Liver (tissue), 3 donors: ENCODE measurements at regions not wholly inside any gene's neighbourhood (a gene's known extent, or its start where the extent isn't known, plus 50 kb on each side); places are given as distances from the start of the nearest gene placed in this dataset.

Experiments
- HNF4G ChIP-seq: IDR thresholded peaks from 2 replicates; pipeline ENCODE4 v1.6.1; 2016; ENCODE audit warnings: antibody characterized with exemption
- JUND ChIP-seq, 2 donors: IDR thresholded peaks; 2 replicates each; pipeline ENCODE4 v1.6.1; 2016; ENCODE audit warnings: antibody characterized with exemption in 2 of 2
- MAX ChIP-seq: IDR thresholded peaks from 2 replicates; pipeline ENCODE4 v1.6.1; 2016; ENCODE audit warnings: antibody characterized with exemption
- RAD21 ChIP-seq, 2 donors: IDR thresholded peaks; 2 replicates each; pipeline ENCODE4 v1.6.1; 2016; ENCODE audit warnings: antibody characterized with exemption in 2 of 2, mild to moderate bottlenecking in 2 of 2
- SP1 ChIP-seq: IDR thresholded peaks from 2 replicates; pipeline ENCODE4 v1.6.1; 2018; ENCODE audit warnings: antibody characterized with exemption, mild to moderate bottlenecking
- TAF1 ChIP-seq: conservative IDR thresholded peaks from 2 replicates; pipeline ENCODE4 v1.6.1; 2016; ENCODE audit warnings: antibody characterized with exemption, mild to moderate bottlenecking
- TF ChIP-seq, protein P1 (sequence below): IDR thresholded peaks from 2 replicates; pipeline ENCODE4 v1.6.1; 2016; ENCODE audit warnings: antibody characterized with exemption
- TF ChIP-seq, protein P2 (sequence below): fragments of 150-350 bp; IDR thresholded peaks from 2 replicates; pipeline ENCODE4 v1.5.1; 2017; ENCODE audit warnings: improper control_type of control experiment, low read depth, low read length; ENCODE audit not compliant: missing input control
- donor health status: healthy.
- donor health status: healthy.

DNA sequence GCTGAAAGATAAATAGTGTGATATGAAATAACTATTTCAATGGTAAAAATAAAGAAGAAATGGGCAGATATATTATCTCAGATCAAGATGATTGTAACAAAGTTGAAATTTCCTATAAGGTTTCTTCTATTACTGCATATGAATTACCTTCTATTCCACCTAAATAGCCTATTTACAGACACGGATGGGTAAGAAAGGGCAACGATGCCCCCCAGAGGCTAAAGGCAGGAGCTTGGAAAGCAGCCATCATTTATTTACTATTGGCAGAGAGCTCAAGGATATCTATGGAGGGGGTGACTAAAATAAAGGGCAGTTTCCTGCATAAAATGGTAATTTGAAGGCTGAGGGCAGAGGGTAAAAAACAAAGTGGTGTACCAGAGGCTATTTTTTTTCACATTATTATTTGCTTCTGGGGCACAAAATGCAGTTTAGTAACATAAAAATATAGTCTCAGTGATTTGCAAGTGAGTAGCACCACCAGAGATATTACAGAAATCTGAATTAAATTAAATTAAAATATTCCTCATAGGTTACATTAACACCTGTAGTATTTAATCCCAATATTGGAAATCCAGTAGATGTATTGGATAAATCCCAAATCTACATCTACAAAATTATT lies 123.1 kb downstream of the BTC start:
- TF ChIP-seq, protein P1, sequence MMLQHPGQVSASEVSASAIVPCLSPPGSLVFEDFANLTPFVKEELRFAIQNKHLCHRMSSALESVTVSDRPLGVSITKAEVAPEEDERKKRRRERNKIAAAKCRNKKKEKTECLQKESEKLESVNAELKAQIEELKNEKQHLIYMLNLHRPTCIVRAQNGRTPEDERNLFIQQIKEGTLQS, result no peak
- TF ChIP-seq, protein P2, sequence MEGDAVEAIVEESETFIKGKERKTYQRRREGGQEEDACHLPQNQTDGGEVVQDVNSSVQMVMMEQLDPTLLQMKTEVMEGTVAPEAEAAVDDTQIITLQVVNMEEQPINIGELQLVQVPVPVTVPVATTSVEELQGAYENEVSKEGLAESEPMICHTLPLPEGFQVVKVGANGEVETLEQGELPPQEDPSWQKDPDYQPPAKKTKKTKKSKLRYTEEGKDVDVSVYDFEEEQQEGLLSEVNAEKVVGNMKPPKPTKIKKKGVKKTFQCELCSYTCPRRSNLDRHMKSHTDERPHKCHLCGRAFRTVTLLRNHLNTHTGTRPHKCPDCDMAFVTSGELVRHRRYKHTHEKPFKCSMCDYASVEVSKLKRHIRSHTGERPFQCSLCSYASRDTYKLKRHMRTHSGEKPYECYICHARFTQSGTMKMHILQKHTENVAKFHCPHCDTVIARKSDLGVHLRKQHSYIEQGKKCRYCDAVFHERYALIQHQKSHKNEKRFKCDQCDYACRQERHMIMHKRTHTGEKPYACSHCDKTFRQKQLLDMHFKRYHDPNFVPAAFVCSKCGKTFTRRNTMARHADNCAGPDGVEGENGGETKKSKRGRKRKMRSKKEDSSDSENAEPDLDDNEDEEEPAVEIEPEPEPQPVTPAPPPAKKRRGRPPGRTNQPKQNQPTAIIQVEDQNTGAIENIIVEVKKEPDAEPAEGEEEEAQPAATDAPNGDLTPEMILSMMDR, result peak; percentile 52
- TF ChIP-seq TAF1 (no peak), MAX (no peak), JUND (IDR thresholded peaks at IDR 0.05) (no peak), RAD21 (IDR thresholded peaks at IDR 0.05) (peak; percentile 76 to 83), SP1 (no peak), HNF4G (no peak)
